ENCODE measurements at regions not wholly inside any gene's neighbourhood (a gene's known extent, or its start where the extent isn't known, plus 50 kb on each side); places are given as distances from the start of the nearest gene placed in this dataset.

DNA sequence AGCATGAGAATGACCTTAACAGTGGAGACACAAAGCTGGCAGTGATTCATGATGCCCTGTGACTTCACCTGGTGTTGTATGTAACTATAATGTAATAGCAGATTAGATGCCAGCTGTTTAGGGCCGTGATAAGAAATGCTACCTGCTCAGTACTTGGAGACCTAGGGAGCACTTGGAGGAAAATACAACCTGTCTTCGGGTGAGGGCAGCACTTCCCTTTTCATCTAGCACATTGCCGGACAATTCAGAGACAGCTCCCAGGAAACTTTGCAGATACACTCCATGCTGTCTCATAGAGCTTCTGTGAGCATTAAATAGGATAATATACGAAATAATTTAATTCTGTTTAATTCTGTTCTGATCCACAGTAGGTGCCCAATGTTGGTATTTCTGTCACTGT lies 668.5 kb downstream of the TSN start:
- Histone ChIP-seq H3K27ac (no peak overlapping the region), H3K36me3 (no peaks in the 10 kb centered on the region), H3K27me3 (no peaks in the 10 kb centered on the region), H3K4me1 (no peaks in the 10 kb centered on the region), H3K9me3 (no peaks in the 10 kb centered on the region), H3K4me3 (no peak overlapping the region)
- DNase-seq (no peak), ATAC-seq (ENCODE audit: low FRiP score in 2 of 2) (no peak)
- 78 to 82% methylated on average over 4 of the region's 4 CpGs for WGBS, 2 donors
- TF ChIP-seq, protein P1, sequence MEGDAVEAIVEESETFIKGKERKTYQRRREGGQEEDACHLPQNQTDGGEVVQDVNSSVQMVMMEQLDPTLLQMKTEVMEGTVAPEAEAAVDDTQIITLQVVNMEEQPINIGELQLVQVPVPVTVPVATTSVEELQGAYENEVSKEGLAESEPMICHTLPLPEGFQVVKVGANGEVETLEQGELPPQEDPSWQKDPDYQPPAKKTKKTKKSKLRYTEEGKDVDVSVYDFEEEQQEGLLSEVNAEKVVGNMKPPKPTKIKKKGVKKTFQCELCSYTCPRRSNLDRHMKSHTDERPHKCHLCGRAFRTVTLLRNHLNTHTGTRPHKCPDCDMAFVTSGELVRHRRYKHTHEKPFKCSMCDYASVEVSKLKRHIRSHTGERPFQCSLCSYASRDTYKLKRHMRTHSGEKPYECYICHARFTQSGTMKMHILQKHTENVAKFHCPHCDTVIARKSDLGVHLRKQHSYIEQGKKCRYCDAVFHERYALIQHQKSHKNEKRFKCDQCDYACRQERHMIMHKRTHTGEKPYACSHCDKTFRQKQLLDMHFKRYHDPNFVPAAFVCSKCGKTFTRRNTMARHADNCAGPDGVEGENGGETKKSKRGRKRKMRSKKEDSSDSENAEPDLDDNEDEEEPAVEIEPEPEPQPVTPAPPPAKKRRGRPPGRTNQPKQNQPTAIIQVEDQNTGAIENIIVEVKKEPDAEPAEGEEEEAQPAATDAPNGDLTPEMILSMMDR (IDR thresholded peaks at IDR 0.05): no peak
- TF ChIP-seq POLR2A (IDR thresholded peaks at IDR 0.05) (no peak), EP300 (IDR thresholded peaks at IDR 0.05) (no peak), POLR2AphosphoS5 (IDR thresholded peaks at IDR 0.05) (no peak)

DNA sequence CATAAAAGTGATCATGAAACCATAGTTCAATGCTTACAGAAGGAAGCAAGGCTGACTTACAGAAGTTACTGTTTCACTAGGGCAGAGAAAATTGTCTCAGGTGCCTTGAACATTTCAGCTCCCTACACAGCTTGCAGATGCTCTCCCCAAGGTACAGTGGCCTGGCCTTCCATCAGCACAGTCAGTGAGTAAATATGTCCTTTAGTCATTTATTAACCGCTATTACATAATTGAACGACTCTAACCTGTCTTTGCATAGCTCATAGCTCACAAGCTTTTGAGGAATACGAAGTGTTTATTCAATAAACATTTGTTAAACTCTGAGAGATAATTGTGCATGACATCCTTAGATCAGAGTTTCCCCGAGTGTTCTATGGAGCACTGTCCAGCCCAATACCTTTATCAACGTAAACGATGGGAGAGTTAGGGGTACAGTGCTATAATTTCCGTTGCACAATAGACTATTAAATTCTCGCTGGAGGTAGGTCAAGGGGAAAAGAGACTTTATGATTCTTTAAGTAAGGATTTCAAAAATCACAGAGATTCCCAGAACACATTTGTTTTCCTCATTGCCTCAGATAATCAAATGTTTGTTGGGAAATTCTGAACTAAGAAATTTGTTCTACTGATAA lies 677.8 kb downstream of the TSN start:
- no peak overlapping the region for H3K27ac ChIP-seq
- no peak for DNase-seq
- no peaks in the 10 kb centered on the region for H3K9me3 ChIP-seq
- ATAC-seq (ENCODE audit: low FRiP score in 2 of 2): peak in 1 of 2 donors; percentile 62
- 53 to 71% methylated on average over 8 of the region's 8 CpGs for WGBS, 2 donors
- no peak overlapping the region for H3K4me3 ChIP-seq
- no peaks in the 10 kb centered on the region for H3K4me1 ChIP-seq
- no peaks in the 10 kb centered on the region for H3K27me3 ChIP-seq
- TF ChIP-seq, protein P1 (IDR thresholded peaks at IDR 0.05): no peak
- no peak for TF ChIP-seq EP300 (IDR thresholded peaks at IDR 0.05)
- no peaks in the 10 kb centered on the region for H3K36me3 ChIP-seq

DNA sequence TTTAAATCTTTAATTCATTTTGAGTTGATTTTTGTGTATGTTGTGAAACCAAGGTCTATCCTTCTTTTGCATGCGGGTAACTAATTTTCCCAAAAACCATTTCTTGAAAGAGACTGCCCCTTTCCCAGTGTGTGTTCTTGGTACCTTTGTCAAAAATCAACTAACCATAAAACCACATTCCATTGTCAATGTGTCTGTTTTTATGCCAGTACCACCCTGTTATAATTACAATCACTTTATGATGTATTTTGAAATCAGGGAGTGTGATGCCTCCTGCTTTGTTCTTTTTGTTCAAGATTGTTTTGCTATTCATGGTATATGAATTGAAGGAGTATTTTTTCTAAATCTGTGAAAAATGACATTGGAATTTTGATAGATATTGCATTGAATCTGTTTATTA lies 689.6 kb downstream of the TSN start:
- DNase-seq (no peak), ATAC-seq (ENCODE audit: low FRiP score in 2 of 2) (no peak)
- 35 to 93% methylated on average over 1 of the region's 1 CpG for WGBS, 2 donors
- Histone ChIP-seq H3K27ac (no peak overlapping the region), H3K4me1 (no peaks in the 10 kb centered on the region), H3K27me3 (no peaks in the 10 kb centered on the region), H3K4me3 (no peak overlapping the region), H3K36me3 (no peaks in the 10 kb centered on the region), H3K9me3 (no peaks in the 10 kb centered on the region)
- TF ChIP-seq POLR2A (IDR thresholded peaks at IDR 0.05): no peak
- no peak for TF ChIP-seq POLR2AphosphoS5 (IDR thresholded peaks at IDR 0.05)
- TF ChIP-seq, protein P1 (IDR thresholded peaks at IDR 0.05): no peak
- no peak for TF ChIP-seq EP300 (IDR thresholded peaks at IDR 0.05)

DNA sequence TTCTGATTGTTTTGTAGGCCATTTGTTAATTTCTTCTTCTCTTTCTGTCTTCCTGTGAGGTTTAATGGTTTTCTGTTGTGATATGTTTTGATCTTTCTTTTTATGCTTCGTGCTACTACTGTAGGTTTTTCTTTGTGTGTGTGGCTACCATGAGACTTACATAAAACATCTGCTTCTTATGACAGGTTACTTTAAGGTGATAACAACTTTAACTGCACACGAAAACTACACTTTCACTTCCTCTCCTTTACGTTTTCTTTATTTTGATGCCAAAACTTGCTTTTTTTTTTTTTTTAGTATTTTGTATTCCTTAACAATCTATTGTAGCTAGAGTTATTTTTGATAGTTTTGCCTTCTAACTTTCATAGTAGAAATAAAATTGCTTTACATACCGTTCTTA lies 691.3 kb downstream of the TSN start:
- Histone ChIP-seq H3K36me3 (no peaks in the 10 kb centered on the region), H3K27ac (no peak overlapping the region), H3K9me3 (no peaks in the 10 kb centered on the region), H3K4me3 (no peak overlapping the region), H3K27me3 (no peaks in the 10 kb centered on the region), H3K4me1 (no peaks in the 10 kb centered on the region)
- no peak for TF ChIP-seq POLR2A (IDR thresholded peaks at IDR 0.05)
- TF ChIP-seq, protein P1 (IDR thresholded peaks at IDR 0.05): no peak
- no peak for TF ChIP-seq POLR2AphosphoS5 (IDR thresholded peaks at IDR 0.05)
- no peak for TF ChIP-seq EP300 (IDR thresholded peaks at IDR 0.05)
- DNase-seq (no peak), ATAC-seq (ENCODE audit: low FRiP score in 2 of 2) (no peak)
- WGBS, 2 donors: 82 to 83% methylated on average over 4 of the region's 4 CpGs

DNA sequence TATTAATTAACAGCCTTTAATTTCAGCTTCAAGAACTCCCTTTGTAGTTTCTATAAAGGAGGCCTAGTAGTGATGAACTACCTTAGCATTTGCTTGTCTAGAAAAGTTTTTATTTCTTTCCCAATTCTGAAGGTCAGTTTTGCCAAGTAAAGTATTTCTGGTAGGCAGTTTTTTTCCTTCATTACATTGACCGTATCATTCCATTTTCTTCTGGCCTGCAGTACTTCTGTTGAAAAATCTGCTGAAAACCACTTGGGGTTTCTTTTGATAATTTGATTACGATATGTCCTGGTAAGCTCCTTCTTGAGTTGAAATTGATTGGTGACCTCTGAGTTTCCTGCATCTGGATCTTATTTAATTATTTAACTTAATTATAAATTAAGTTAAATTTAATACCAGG lies 691.8 kb downstream of the TSN start:
- Histone ChIP-seq H3K27me3 (no peaks in the 10 kb centered on the region), H3K36me3 (no peaks in the 10 kb centered on the region), H3K27ac (no peak overlapping the region), H3K4me1 (no peaks in the 10 kb centered on the region), H3K9me3 (no peaks in the 10 kb centered on the region), H3K4me3 (no peak overlapping the region)
- TF ChIP-seq POLR2A (IDR thresholded peaks at IDR 0.05) (no peak), EP300 (IDR thresholded peaks at IDR 0.05) (no peak), POLR2AphosphoS5 (IDR thresholded peaks at IDR 0.05) (no peak)
- TF ChIP-seq, protein P1 (IDR thresholded peaks at IDR 0.05): no peak
- no peak for DNase-seq
- ATAC-seq (ENCODE audit: low FRiP score in 2 of 2): no peak
- WGBS, 2 donors: 95 to 97% methylated on average over 2 of the region's 2 CpGs
